ENCODE measurements at regions not wholly inside any gene's neighbourhood (a gene's known extent, or its start where the extent isn't known, plus 50 kb on each side); places are given as distances from the start of the nearest gene placed in this dataset.

DNA sequence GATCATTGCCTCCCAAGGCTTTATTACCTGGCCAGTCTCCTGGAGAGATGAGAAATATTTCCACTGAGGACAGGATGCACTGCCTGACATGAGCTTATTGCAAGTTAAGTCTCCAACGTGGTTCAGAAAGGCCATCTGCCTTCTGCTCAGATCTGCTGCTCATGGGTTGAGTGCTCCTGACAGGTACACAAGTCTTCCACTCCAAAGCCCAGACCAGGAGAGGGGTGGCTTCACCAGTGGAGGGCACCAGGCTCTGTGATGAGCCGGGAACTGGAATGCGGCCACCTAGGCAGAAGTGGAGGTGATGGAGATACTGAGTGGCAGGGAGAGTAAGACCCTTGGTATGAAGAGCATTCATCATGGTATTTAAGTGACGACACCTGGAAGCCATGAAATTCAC is 79.5 kb upstream of the IRF2 start:
- DNase-seq: no peak
- CTCF ChIA-PET: no interaction called here
- Histone ChIP-seq H3K27ac (no peak overlapping the region), H3K9me2 (ENCODE audit: insufficient read depth) (no peaks in the 10 kb centered on the region), H3K79me2 (ENCODE audit: low read depth) (no peaks in the 10 kb centered on the region), H3K36me3 (ENCODE audit: low read depth) (no peaks in the 10 kb centered on the region), H3K4me3 (no peak overlapping the region), H3K27me3 (ENCODE audit: insufficient read depth, low read depth) (no peaks in the 10 kb centered on the region), H2AFZ (no peak overlapping the region), H3K9me3 (ENCODE audit: insufficient read depth, low read depth) (no peaks in the 10 kb centered on the region), H3F3A (ENCODE audit: insufficient read depth, low read depth) (no peaks in the 10 kb centered on the region), H4K20me1 (ENCODE audit: insufficient read depth) (no peaks in the 10 kb centered on the region), H3K4me1 (replicated peaks; ENCODE audit: insufficient read depth) (no peaks in the 10 kb centered on the region), H3K4me2 (no peak overlapping the region)
- intact Hi-C loops (cut with micrococcal nuclease; ENCODE audit: unreplicated experiment): no loop called here
- no TSS peak for BruUV-seq (replicated peaks)
- POLR2A ChIA-PET (ENCODE audit: unreplicated experiment): no interaction called here
- TF ChIP-seq, protein P1, sequence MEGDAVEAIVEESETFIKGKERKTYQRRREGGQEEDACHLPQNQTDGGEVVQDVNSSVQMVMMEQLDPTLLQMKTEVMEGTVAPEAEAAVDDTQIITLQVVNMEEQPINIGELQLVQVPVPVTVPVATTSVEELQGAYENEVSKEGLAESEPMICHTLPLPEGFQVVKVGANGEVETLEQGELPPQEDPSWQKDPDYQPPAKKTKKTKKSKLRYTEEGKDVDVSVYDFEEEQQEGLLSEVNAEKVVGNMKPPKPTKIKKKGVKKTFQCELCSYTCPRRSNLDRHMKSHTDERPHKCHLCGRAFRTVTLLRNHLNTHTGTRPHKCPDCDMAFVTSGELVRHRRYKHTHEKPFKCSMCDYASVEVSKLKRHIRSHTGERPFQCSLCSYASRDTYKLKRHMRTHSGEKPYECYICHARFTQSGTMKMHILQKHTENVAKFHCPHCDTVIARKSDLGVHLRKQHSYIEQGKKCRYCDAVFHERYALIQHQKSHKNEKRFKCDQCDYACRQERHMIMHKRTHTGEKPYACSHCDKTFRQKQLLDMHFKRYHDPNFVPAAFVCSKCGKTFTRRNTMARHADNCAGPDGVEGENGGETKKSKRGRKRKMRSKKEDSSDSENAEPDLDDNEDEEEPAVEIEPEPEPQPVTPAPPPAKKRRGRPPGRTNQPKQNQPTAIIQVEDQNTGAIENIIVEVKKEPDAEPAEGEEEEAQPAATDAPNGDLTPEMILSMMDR (conservative IDR thresholded peaks at IDR 0.05): no peak
- TF ChIP-seq EZH2 (IDR thresholded peaks at IDR 0.05; ENCODE audit: low read depth): no peak

DNA sequence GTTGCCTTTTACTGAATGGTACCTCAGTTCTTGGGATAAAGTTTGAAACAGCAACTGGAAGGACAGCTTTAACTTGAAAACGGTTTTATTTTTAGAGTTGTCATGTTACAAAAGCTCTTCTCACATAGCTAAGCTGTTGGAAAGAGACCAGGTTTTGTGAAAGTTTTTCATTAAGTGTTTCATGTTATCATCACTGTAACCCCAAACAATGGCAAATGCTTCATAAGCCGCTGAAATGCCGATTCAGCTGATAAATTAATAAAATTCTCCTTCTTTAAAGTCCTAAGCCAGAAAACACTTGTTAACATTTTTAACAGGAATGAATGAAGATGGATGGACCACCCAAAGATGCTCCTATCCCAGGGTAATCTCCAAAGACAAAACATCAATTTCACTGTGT is 76.1 kb upstream of the IRF2 start:
- Histone ChIP-seq H3K9me2 (ENCODE audit: insufficient read depth) (no peaks in the 10 kb centered on the region), H3K4me2 (no peak overlapping the region), H2AFZ (no peak overlapping the region), H3K9me3 (ENCODE audit: insufficient read depth, low read depth) (no peaks in the 10 kb centered on the region), H3K27ac (no peak overlapping the region), H3F3A (ENCODE audit: insufficient read depth, low read depth) (no peaks in the 10 kb centered on the region), H3K4me1 (replicated peaks; ENCODE audit: insufficient read depth) (no peaks in the 10 kb centered on the region), H3K4me3 (no peak overlapping the region), H3K79me2 (ENCODE audit: low read depth) (no peaks in the 10 kb centered on the region), H4K20me1 (ENCODE audit: insufficient read depth) (no peaks in the 10 kb centered on the region), H3K27me3 (ENCODE audit: insufficient read depth, low read depth) (no peaks in the 10 kb centered on the region), H3K36me3 (ENCODE audit: low read depth) (no peaks in the 10 kb centered on the region)
- intact Hi-C loops (cut with micrococcal nuclease; ENCODE audit: unreplicated experiment): no loop called here
- BruUV-seq (replicated peaks): no TSS peak
- DNase-seq: no peak
- TF ChIP-seq, protein P1 (conservative IDR thresholded peaks at IDR 0.05): no peak
- TF ChIP-seq EZH2 (IDR thresholded peaks at IDR 0.05; ENCODE audit: low read depth): no peak
- ChIA-PET POLR2A (ENCODE audit: unreplicated experiment) (no interaction called here), CTCF (interaction anchor here (0.7 kb wide), 1 partner anchor 282 kb away, joined by 9 read pairs; no protein-coding TSS in a partner anchor)

DNA sequence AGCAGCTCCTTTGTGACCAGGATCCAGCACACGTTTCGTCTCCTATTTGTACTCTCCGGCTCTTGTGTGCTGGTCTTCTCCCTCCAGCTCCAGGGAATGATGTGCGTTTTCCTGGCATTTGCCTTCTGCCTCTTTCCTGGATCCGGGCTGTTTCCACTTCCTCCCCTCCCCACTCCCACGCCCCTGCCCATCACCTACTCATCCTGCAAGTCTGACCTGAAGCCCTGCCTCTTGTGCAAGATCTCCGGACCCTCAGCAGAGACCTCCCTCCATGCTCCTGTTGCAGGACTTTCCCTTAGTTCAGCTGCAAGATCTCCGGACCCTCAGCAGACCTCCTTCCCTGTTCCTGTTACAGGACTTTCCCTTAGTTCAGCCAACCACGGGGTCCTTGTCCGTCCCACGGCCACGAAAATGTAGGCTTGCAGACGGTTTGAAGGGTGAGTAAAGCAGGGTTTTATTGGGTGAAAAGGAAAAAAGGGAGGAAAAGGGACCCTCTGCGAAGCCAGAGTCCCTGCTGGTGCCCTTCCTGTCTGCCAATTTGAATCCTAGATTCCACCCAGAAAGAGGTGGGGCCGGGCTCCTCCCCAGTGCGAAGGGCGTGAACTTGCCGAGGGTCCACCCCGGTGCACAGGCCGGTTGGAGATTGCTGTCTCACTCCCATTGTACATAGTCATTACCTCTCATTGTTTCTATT is 74.4 kb upstream of the IRF2 start:
- Histone ChIP-seq H4K20me1 (ENCODE audit: insufficient read depth) (no peaks in the 10 kb centered on the region), H3K9me2 (ENCODE audit: insufficient read depth) (no peaks in the 10 kb centered on the region), H3K27me3 (ENCODE audit: insufficient read depth, low read depth) (no peaks in the 10 kb centered on the region), H3K4me1 (replicated peaks; ENCODE audit: insufficient read depth) (no peaks in the 10 kb centered on the region), H3K79me2 (ENCODE audit: low read depth) (no peaks in the 10 kb centered on the region), H3F3A (ENCODE audit: insufficient read depth, low read depth) (no peaks in the 10 kb centered on the region), H3K36me3 (ENCODE audit: low read depth) (no peaks in the 10 kb centered on the region), H2AFZ (no peak overlapping the region), H3K4me2 (no peak overlapping the region), H3K4me3 (no peak overlapping the region), H3K27ac (no peak overlapping the region), H3K9me3 (ENCODE audit: insufficient read depth, low read depth) (no peaks in the 10 kb centered on the region)
- ChIA-PET POLR2A (ENCODE audit: unreplicated experiment) (interaction anchor here (0.6 kb wide), 1 partner anchor 25 kb away, joined by 16 read pairs; no protein-coding TSS in a partner anchor), CTCF (no interaction called here)
- TF ChIP-seq, protein P1 (conservative IDR thresholded peaks at IDR 0.05): no peak
- no peak for TF ChIP-seq EZH2 (IDR thresholded peaks at IDR 0.05; ENCODE audit: low read depth)
- BruUV-seq (replicated peaks): no TSS peak
- DNase-seq: no peak
- intact Hi-C loops (cut with micrococcal nuclease; ENCODE audit: unreplicated experiment): no loop called here

Data from PC-9 (cell line).